ENCODE measurements at regions not wholly inside any gene's neighbourhood (a gene's known extent, or its start where the extent isn't known, plus 50 kb on each side); places are given as distances from the start of the nearest gene placed in this dataset.

- ChIA-PET POLR2A (no interaction called here), CTCF (no interaction called here)
- TF ChIP-seq ZBTB21 (CRISPR knock-in tag; IDR thresholded peaks at IDR 0.05; ENCODE audit: borderline replicate concordance) (no peak), CBFB (CRISPR knock-in tag; IDR thresholded peaks at IDR 0.05; ENCODE audit: low read depth) (no peak), FOXK1 (CRISPR knock-in tag; IDR thresholded peaks at IDR 0.05) (no peak), GRHL2 (CRISPR knock-in tag; IDR thresholded peaks at IDR 0.05; ENCODE audit: insufficient replicate concordance, severe bottlenecking) (no peak), FOXP1 (CRISPR knock-in tag; IDR thresholded peaks at IDR 0.05; ENCODE audit: borderline replicate concordance) (no peak), ZNF219 (CRISPR knock-in tag; IDR thresholded peaks at IDR 0.05; ENCODE audit: borderline replicate concordance) (no peak), ZNF423 (CRISPR knock-in tag; IDR thresholded peaks at IDR 0.05) (no peak), ZNF671 (CRISPR knock-in tag; IDR thresholded peaks at IDR 0.05) (no peak), MXD4 (CRISPR knock-in tag; IDR thresholded peaks at IDR 0.05; ENCODE audit: borderline replicate concordance) (no peak), ARID4B (CRISPR knock-in tag; IDR thresholded peaks at IDR 0.05; ENCODE audit: borderline replicate concordance) (no peak), AFF4 (CRISPR knock-in tag; IDR thresholded peaks at IDR 0.05; ENCODE audit: borderline replicate concordance) (no peak), CREM (CRISPR knock-in tag; IDR thresholded peaks at IDR 0.05) (no peak), ZNF416 (CRISPR knock-in tag; IDR thresholded peaks at IDR 0.05) (no peak), KAT7 (CRISPR knock-in tag; IDR thresholded peaks at IDR 0.05; ENCODE audit: borderline replicate concordance) (no peak), ZNF317 (CRISPR knock-in tag; IDR thresholded peaks at IDR 0.05; ENCODE audit: borderline replicate concordance, low read depth) (no peak), HMGA2 (CRISPR knock-in tag; IDR thresholded peaks at IDR 0.05) (no peak), ELF4 (CRISPR knock-in tag; IDR thresholded peaks at IDR 0.05; ENCODE audit: low read depth) (no peak)
- TF ChIP-seq, protein P1, sequence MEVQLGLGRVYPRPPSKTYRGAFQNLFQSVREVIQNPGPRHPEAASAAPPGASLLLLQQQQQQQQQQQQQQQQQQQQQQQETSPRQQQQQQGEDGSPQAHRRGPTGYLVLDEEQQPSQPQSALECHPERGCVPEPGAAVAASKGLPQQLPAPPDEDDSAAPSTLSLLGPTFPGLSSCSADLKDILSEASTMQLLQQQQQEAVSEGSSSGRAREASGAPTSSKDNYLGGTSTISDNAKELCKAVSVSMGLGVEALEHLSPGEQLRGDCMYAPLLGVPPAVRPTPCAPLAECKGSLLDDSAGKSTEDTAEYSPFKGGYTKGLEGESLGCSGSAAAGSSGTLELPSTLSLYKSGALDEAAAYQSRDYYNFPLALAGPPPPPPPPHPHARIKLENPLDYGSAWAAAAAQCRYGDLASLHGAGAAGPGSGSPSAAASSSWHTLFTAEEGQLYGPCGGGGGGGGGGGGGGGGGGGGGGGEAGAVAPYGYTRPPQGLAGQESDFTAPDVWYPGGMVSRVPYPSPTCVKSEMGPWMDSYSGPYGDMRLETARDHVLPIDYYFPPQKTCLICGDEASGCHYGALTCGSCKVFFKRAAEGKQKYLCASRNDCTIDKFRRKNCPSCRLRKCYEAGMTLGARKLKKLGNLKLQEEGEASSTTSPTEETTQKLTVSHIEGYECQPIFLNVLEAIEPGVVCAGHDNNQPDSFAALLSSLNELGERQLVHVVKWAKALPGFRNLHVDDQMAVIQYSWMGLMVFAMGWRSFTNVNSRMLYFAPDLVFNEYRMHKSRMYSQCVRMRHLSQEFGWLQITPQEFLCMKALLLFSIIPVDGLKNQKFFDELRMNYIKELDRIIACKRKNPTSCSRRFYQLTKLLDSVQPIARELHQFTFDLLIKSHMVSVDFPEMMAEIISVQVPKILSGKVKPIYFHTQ (CRISPR knock-in tag; IDR thresholded peaks at IDR 0.05) = no peak
- H3K4me3 Mint-ChIP-seq = no peak overlapping the region
- no peak for DNase-seq (ENCODE audit: low spot score)
- H3K4me1 Mint-ChIP-seq = no peaks in the 10 kb centered on the region
- no peaks in the 10 kb centered on the region for H3K9me3 Mint-ChIP-seq
- H3K27me3 Mint-ChIP-seq (ENCODE audit: low read depth) = no peaks in the 10 kb centered on the region
- no peak for ATAC-seq
- no peak overlapping the region for H3K27ac Mint-ChIP-seq
- no peaks in the 10 kb centered on the region for H3K36me3 Mint-ChIP-seq
Observed at GRCh38 chr9:18045326-18045725, 428.6 kb upstream of the ADAMTSL1 start.

Data from WTC11 (cell line).